HG02870 (cell line): ENCODE measurements at regions not wholly inside any gene's neighbourhood (a gene's known extent, or its start where the extent isn't known, plus 50 kb on each side); places are given as distances from the start of the nearest gene placed in this dataset.
"Not testable (repeated sequence)": the region's sequence is repeated elsewhere in the genome, so short reads cannot be mapped to it uniquely, and the experiment has no call there.

Experiments
- ATAC-seq: cut with Tn5 transposase; IDR thresholded peaks from one replicate; pipeline ENCODE4 v1.9.1; 2021; ENCODE audit warnings: mild to moderate bottlenecking, moderate library complexity; ENCODE audit not compliant: unreplicated experiment

DNA sequence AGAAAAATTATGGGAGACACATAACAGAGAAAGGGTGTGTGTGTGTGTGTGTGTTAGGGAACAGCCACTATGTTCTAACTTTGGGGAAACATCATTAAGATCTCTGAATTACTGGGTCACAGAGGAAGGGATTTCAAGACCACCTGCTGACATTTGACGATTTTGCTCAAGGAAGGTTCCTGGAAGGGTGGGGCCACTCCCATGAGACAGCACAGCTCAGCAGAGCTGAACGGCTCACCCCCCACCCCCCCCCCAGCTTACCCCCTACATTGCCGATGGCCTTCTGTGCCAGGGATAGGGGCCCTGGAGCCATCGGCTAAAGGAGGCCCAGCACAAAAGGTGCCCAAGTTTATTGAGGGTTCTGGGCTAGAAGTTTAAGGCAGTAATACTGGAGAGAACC lies 122.4 kb downstream of the NPIPB11 start:
- ATAC-seq: not testable (repeated sequence)

DNA sequence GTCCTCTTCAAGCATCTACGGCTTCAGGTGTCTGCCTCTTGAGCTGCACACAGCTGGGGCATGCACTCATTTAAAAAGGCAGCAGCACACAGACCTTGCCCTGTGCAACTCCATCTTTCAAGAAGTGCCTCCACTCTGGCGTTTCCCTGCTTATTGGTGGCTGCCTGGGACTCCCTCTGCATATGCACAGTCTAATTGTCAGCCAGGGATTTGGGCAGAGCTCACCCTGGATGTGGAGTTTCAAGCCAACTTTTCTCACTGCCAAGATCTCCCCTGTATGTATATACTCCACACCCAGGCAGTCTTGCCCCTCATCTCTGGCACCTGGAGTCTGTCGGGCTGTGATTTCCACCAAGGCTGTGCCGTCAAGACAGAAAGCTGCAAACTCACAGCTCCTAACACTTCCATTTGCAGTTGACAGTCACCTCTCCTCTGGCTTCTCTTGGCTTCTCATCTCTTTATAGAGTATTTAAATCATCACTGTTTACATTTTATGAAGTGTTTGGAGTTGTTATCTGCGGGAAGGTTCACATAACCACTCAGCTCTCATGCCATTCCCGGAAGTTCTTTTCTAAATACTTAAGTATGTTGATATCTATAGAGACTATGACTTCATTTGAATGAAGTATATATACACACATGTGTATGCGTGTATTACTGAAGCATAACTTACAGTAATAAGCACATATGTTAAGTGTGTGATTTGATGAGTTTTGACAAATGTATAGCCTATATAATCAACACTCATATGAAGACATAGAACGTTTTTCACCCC lies 128.2 kb downstream of the NPIPB11 start:
- not testable (repeated sequence) for ATAC-seq

DNA sequence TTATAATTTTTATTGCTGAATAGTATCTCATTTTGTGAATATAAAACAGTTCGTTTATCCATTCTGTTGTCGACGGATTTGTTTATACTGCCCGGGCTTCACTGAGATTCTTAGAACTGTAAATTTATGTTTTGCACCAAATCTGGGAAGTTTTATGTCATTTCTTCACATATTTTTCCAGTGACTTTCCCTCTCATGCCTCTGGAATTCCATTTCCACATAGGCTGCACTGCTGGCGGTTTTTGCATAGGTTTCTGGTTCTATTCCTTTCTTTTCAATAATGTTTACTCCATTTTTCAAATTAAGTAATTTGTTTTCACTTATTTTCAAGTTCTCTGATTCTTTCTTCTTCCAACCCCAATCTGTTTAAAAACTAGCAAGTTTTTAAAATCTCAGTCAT lies 130.1 kb downstream of the NPIPB11 start:
- not testable (repeated sequence) for ATAC-seq

DNA sequence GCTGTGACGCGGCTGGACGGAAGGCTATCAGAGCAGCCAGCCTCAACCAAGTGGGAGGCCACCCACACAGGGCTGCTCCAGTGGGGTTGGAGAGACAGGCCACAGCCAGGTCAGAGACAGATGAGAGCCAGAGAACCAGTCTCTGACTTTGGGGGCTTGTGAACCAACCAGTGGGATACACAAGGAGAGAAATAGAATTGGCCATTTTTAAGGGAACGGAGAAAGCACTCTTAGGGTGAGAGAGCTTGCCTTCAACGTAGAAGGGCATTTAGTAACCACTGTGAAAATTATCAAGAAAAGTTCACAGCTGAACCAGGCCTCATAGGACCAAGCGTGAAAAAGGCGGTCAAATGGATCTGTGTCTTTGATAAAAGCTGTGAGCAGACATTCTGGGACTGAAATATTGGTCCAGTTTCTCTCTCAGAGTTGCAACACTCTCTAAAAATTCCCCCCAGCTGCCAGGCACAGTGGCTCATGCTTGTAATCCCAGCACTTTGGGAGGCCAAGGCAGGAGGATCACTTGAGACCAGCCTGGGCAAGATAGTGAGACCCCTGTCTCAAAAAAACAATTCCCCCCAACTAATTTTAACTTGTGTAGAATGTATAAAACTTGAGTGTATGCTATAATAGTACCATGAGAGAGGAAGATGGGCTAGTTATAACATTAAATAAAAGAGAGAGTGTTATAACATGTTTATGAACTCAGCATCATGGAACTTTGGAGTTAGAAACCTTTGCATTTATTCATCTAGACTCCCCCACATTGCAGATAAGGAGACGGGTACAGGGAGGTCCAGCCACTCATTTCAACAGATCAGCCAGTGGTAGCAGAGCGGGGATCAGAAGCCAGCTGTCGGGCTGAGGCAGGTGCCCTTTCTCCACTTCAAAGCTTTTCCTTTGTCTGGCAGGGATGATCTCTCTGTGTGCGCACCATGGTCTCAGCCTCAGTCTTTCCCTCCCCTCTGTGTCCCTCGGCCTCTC lies 132.2 kb downstream of the NPIPB11 start:
- ATAC-seq: not testable (repeated sequence)

DNA sequence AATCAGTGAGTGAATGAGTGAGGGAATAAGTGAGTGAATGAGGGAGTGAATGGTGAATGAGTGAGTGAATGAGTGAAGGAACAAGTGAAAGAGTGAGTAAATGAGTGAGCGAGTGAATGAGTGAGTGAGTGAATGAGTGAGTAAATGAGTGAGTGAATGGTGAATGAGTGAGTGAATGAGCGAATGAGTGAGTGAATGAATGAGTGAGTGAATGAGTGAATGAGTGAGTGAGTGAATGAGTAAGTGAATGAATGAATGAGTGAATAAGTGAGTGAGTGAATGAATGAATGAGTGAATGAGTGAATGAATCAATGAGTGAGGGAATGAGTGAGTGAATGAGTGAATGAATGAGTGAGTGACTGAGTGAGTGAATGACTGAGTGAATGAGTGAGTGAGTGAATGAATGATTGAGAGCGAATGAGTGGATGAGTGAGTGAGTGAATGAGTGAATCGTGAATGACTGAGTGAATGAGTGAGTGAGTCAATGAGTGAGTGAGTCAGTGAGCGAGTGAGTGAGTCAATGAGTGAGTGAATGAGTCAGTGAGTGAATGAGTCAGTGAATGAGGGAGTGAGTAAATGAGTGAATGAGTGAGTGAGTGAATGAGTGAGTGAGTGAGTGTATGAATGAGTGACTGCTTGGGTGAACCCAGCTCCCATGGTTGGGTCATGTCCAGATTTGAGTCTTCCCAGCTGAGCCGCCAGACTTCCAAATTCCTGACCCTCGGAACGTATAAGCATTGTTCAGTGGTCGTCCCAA lies 133.0 kb downstream of the NPIPB11 start:
- not testable (repeated sequence) for ATAC-seq

DNA sequence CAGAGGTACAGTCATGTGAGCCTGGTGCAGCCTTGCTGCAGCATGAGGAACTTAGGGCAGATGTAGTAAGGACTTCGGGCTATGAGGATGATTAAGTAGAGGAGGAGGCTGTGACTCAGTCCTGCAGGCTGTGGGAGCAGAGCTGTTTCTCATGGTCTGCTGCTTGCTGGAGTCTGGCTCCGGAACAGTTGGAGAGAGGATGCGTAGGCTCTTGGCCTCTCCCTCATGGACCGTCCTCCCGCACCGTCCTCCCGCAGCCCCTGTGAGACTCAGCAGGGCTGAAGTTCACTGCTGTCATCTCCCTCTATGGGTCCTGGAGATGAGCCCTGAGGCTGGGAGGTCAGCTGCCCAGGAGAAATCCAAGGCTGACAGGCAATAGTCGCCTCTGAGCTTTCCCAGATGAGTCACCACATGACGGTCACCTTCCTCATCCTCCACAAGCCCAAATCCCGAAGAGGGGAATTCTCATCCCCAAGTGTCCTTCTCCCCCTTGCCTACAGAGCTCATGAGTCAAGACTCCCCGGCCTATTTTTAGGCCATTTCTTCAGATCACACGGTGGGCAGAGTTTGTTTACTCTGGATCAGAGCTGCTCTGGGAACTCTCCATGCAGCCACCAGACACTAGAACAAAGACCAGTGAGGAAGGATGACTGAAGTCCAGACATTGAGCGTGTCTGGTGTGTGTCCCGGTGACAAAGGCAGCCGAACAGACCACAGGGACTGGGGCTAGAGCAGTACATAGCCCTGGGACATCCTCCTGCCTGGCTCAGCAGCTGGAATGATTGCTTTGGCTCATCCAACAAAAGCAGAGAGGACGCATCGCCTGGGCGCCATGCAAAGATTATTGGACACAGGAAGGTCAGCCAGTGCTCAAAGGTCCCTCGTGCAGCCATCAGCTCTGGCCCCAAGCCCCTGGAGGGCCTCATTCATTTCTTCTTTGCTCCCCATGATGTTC lies 134.5 kb downstream of the NPIPB11 start:
- not testable (repeated sequence) for ATAC-seq

DNA sequence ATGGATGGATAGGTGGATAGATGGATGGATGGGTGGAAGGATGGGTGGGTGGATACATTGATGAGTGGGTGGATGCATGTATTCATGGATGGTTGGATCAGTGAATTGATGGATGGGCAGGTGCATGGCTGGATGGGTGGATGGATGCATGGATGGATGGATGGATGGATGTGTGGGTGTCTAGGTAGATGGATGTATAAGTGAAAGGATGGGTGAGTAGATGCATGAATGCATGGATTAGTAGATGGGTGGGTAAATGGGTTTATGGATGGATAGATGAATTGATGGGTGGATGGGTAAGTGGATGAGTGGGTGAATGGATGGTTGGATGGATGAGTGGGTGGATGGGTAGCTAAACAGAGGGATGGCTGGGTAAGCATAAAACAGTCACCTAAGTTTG lies 135.6 kb downstream of the NPIPB11 start:
- ATAC-seq: not testable (repeated sequence)

DNA sequence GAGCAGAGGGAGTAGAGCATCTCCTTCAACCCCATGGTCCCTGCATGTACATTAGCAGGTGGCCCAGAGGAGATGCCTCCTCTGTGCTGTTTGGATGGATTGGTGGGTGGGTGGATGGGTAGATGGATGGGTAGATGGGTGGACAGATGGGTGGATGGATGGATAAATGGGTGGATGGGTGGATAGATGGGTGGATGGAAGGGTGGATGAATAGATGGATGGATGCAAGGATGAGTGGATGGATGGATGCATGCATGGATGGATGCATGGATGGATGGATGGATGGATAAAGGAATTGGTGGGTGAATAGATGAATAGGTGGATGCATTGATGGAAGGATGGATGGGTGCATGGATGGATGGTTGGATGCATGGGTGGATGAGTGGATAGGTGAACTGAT lies 136.5 kb downstream of the NPIPB11 start:
- ATAC-seq: not testable (repeated sequence)

DNA sequence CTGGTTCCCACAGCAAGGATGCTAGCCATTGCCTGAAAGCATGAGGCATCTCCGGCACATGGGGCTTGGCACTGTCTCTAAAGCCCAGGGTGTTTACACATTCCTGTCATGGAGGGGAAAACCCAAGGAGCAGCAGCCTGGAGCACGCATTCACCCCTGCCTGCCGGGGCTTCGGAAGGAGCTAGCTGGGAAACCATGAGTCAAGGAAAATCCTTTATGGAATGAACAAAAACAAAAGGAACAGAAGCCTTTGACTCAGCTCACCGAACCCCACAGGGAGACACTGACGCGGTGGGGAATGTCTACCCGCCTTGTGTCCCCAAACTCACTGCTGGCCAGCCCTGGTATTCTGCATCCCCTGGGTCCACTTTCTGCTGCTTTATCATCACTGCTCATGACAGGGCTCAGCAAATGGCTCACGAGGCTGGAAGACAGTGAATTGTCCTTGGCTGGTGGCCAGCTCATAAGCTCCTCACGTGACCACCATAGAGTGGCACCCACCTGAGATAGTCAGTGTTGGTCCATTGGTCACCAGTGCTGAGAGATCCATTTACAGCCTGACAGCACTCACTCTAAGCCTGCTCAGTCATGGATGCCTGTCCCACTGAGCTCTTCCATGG lies 137.2 kb downstream of the NPIPB11 start:
- ATAC-seq: not testable (repeated sequence)

DNA sequence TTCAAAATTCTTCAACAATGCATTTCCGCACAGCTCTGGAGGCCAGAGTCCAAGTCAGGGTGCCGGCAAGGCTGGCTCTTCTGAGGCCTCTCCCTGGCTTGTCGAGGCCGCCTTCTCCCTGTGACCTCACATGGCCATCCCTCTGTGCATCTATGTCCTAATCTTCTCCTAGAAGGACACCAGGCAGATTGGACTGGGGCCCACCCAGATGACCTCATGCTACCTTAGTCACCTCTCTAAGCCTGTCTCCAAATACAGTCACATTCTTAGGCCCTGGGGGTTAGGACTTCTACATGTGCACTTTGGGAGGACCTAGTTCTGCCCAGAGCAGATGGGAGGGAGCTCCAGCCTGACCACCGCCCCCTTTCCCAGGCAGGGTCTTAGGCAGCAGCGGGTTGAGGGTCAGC lies 137.7 kb downstream of the NPIPB11 start:
- ATAC-seq: not testable (repeated sequence)

DNA sequence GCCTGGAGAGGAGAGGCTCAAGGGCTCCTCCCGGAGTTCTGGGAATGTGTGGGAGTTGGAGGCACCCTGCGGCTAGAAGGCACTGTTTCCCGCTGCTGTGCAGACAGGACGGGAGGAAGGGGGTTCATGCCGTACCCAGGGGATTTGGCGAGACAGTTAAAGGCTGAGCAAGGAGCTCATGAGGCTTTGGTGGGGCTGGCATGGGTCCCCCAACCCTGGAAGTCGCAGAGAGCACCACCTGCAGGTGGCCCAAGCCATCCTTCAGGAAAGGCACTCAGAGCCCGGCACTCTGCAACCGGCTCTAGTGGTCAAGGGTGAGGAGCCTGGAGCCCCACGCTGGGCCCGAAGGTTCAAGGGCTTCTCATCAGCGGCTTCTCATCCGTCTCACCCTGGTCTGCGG lies 138.2 kb downstream of the NPIPB11 start:
- ATAC-seq: not testable (repeated sequence)

DNA sequence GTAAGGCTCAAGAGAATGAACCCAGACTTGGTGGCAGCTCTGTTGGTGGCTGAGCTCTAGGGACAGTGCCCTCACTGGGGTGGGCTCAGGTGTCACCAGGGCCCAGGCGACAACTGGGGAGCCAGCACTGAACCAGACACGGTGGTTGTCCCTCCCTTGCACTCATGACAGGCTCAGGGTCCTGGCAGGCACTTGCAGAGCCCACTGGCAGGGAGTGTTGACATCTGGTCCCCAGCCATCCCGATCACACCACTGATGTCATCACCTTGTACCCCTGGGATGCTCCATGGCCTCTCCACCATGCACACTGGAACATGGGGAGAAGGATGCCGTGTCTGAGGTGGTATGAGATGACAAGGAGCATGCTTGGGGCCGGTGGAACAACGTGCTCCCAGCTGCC lies 138.6 kb downstream of the NPIPB11 start:
- not testable (repeated sequence) for ATAC-seq

DNA sequence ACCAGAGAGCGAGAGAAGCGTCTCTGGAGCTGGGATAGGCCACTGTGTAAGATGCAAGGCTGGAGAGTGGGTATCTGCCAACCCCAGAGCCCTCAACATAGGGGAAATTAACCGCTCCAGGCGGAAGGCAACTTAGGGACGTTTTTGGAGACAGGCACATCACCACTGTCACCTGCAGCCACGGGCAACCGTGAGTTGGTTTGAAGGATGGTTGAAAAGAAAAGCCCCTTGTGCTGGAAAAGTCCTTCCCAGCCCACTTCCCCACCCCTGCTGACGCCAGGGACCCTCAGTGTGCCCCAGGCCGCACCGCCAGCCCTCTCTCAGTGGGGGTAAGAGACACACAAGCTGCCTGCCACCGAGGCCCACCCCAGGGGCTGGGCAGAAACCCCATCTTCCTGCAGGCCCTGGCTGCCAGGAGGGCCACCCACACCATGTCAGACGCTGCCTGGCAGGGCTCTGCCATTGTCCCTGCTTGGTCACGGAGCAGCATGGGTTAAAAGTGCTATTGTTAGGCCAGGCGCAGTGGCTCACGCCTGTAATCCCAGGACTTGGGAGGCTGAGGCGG lies 139.4 kb downstream of the NPIPB11 start:
- not testable (repeated sequence) for ATAC-seq

DNA sequence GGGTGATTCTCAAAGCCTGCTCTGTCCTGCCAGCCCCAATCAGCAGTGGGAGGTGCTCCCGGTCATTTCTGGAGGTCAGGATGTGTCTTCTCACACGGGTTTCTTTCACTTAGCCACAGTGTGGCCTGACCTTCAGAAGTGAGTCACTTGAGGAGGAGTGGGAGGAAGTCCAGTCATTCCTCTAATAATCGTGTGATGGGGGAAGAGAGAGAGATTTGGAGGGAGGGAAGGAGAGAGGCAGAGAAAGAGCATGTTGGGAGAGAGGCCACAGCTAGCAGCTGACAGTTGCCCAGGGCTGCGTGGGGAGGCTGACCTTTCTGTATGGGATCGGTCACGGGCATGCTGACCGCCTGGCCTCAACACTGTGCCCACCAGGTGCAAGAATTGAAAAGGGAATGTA lies 139.9 kb downstream of the NPIPB11 start:
- peak; percentile 69 for ATAC-seq

DNA sequence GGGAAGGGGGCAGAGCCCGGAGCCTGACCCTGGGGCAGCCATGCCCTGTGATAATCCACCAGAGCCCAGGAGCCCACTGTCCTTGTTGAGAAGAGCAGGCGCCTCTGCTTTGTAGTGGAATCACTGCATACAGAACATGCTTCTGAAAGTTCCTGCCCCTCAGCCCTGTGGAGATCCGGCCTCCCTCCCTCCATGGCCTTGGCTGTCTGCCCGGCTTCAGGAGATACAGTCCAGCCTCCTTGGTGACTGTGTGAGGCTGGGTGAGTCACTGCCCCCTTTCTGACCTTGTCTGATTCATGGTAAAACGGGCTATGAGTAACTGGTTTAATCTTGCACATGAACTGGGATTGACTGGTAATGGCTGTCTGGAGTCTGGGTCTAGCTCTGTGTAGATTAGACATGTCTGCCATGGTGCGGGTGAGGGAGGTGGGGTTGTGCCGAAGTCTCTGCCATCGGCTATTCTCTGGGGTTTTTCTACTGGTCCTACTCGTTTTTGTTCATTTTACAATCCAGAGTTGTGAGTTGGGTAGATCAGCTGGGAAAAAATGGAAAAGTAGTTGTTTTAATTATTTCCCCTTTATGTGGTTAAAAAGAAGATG lies 141.2 kb downstream of the NPIPB11 start:
- not testable (repeated sequence) for ATAC-seq

DNA sequence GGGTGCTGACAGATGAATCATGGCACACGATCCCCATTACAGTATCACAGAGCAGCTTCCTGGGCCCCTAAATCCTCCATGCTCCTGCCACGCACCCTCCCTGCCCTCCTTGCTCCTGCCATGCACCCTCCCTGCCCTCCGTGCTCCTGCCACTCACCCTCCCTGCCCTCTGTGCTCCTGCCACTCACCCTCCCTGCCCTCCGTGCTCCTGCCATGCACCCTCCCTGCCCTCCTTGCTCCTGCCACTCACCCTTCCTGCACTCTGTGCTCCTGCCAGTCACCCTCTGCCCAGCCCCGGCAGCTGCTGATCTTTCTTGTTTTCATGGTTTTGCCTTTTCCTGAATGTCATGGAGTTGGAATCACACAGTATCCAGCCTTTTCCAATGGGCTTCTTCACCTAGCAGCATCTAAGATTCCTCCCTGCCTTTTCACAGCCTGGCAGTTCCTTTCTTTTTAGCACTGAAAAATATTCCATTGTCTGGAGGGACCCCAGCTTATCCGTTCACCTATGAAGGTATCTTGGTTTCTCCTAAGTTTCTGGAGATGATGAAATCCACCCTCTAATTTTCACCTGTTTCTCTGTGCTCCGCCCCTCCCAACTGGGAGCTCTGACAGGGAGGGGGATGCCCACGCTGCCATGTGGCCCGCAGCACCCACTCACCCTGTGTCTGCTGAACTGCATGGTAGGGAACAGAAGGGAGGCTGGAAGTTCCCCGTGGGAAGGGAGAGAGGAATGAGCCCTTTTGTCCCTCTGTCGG lies 142.3 kb downstream of the NPIPB11 start:
- not testable (repeated sequence) for ATAC-seq

DNA sequence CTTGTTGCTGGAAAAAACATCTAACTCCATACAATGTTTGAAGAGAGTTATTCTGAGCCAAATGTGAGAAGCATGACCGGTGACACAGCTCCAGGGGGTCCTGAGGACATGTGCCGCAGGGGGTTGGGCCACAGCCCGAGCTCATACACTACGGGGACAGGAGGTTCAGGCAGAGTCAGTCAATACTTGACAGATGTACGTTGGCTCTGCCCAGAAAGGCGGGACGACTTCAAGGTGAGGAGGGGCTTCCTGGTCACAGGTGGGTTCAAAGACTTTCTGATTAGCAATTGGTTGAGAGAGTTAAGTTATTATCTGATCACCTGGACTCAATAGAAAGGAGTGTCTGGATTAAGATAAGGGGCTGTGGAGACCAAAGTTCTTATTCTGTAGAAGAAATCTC lies 143.8 kb downstream of the NPIPB11 start:
- not testable (repeated sequence) for ATAC-seq
